ENCODE measurements at regions not wholly inside any gene's neighbourhood (a gene's known extent, or its start where the extent isn't known, plus 50 kb on each side); places are given as distances from the start of the nearest gene placed in this dataset.

DNA sequence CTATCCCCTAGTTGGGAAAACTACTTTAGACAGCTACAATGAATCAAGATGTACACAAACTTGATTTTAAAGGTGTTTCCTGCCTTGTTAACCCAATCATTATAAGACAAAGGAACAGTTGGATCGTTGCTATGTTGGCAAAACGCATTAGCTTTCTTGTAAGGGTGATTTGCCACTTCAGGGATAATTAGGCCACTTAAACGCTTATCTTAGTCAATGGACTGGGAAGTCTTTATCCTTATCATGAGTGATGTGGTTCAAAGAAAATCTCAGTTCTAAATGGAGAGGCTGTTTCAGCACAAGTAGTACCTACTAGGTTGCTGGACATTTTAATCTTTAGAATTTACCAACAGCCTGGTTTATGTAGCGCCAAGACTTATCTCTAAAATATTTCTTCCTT is 406.1 kb upstream of the MEX3C start (continued):
- TF ChIP-seq RAD21 (IDR thresholded peaks at IDR 0.05; ENCODE audit: low read length), result no peak
- TF ChIP-seq CHD2 (IDR thresholded peaks at IDR 0.05; ENCODE audit: low read length, partially characterized antibody), result no peak
- no peak for TF ChIP-seq MXI1 (IDR thresholded peaks at IDR 0.05; ENCODE audit: low read depth, low read length)
- TF ChIP-seq NFIC (IDR thresholded peaks at IDR 0.05; ENCODE audit: borderline replicate concordance), result no peak
- no peak for TF ChIP-seq EZH2phosphoT487 (IDR thresholded peaks at IDR 0.05; ENCODE audit: borderline replicate concordance, low read depth)

DNA sequence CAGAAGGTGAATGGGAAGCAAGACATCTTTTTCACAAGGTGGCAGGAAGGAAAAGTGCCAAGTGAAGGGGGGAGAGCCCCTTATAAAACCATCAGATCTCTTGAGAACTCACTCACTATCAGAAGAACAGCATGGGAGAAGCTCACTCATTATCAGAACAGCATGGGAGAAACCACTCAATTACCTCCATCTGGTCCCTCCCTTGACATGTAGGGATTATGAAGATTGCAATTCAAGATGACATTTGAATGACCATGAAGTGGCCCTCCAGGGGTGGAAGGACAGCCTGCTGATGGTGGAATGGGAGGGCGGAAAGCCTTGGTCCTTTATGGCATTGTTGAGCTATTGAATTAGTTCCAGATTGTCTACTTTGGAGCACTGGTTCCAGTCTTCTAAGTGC is 413.0 kb upstream of the MEX3C start:
- WGBS (ENCODE audit: low lambda C conversion rate), result 64% methylated on average over 1 of the region's 1 CpG
- TF ChIP-seq RXRA (IDR thresholded peaks at IDR 0.05; ENCODE audit: borderline replicate concordance, low read depth) (no peak), MEF2A (IDR thresholded peaks at IDR 0.05; ENCODE audit: borderline replicate concordance, low read depth) (no peak), FOXJ3 (CRISPR knock-in tag; IDR thresholded peaks at IDR 0.05) (no peak), JUND (IDR thresholded peaks at IDR 0.05) (no peak), CHD2 (IDR thresholded peaks at IDR 0.05; ENCODE audit: low read length, partially characterized antibody) (no peak), SMC3 (IDR thresholded peaks at IDR 0.05; ENCODE audit: low read depth, low read length) (no peak), ELF1 (IDR thresholded peaks at IDR 0.05) (no peak), SIN3A (IDR thresholded peaks at IDR 0.05; ENCODE audit: borderline replicate concordance, low read depth, low read length) (no peak), FOSL2 (IDR thresholded peaks at IDR 0.05; ENCODE audit: borderline replicate concordance, low read depth) (no peak)
- TF ChIP-seq, protein P1, sequence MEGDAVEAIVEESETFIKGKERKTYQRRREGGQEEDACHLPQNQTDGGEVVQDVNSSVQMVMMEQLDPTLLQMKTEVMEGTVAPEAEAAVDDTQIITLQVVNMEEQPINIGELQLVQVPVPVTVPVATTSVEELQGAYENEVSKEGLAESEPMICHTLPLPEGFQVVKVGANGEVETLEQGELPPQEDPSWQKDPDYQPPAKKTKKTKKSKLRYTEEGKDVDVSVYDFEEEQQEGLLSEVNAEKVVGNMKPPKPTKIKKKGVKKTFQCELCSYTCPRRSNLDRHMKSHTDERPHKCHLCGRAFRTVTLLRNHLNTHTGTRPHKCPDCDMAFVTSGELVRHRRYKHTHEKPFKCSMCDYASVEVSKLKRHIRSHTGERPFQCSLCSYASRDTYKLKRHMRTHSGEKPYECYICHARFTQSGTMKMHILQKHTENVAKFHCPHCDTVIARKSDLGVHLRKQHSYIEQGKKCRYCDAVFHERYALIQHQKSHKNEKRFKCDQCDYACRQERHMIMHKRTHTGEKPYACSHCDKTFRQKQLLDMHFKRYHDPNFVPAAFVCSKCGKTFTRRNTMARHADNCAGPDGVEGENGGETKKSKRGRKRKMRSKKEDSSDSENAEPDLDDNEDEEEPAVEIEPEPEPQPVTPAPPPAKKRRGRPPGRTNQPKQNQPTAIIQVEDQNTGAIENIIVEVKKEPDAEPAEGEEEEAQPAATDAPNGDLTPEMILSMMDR (IDR thresholded peaks at IDR 0.05), result no peak
- Histone ChIP-seq H2AFZ (ENCODE audit: low read depth) (no peak overlapping the region), H3K36me3 (replicated peaks in 1 of 2; ENCODE audit: control insufficient read depth in 1 of 2, insufficient read depth in 2 of 2, low read length in 1 of 2) (no peaks in the 10 kb centered on the region), H4K20me1 (ENCODE audit: insufficient read depth) (no peaks in the 10 kb centered on the region), H3K4me3 (ENCODE audit: low read depth in 2 of 2, low read length in 1 of 2) (no peak overlapping the region), H3K4me1 (ENCODE audit: control insufficient read depth in 1 of 2, insufficient read depth in 2 of 2, low read depth in 1 of 2, low read length in 1 of 2) (no peaks in the 10 kb centered on the region; a peak in 1 of 4 replicates), H3K27ac (ENCODE audit: low read depth in 2 of 2, low read length in 1 of 2) (no peak overlapping the region), H3K9ac (no peak overlapping the region), H3K4me2 (no peak overlapping the region), H3K27me3 (ENCODE audit: insufficient read depth) (no peaks in the 10 kb centered on the region), H3K9me2 (no peaks in the 10 kb centered on the region), H3F3A (replicated peaks; ENCODE audit: insufficient read depth) (no peaks in the 10 kb centered on the region), H3K9me3 (no peaks in the 10 kb centered on the region), H3K79me2 (ENCODE audit: insufficient read depth) (no peaks in the 10 kb centered on the region)
- no peak for DNase-seq
- ChIA-PET POLR2A (no interaction called here), CTCF (interaction anchor here (1.0 to 4.0 kb wide), 2 partner anchors 10 to 501 kb away, joined by 4 to 24 read pairs; no protein-coding TSS in a partner anchor)

DNA sequence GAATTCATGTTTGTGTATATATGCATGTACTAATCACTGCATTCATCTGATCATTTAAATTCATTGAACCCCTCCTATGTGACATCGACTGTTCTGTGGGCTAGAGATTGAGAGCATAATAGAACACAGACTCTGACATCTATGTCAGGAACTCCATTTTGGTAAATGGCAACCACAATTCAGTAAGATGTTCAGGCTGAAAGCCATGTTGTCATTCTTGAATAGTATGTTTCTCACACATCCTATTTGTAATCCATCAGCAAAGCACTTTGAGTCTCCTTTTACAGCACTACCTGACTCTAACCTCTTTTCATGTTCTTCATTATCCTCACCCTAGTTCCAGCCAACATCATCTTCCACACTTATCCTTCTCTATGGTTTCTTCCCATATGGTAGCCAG is 413.8 kb upstream of the MEX3C start:
- Histone ChIP-seq H3F3A (replicated peaks; ENCODE audit: insufficient read depth) (no peaks in the 10 kb centered on the region), H3K27ac (ENCODE audit: low read depth in 2 of 2, low read length in 1 of 2) (no peak overlapping the region), H3K4me1 (ENCODE audit: control insufficient read depth in 1 of 2, insufficient read depth in 2 of 2, low read depth in 1 of 2, low read length in 1 of 2) (no peaks in the 10 kb centered on the region; a peak in 1 of 4 replicates), H3K79me2 (ENCODE audit: insufficient read depth) (no peaks in the 10 kb centered on the region), H2AFZ (ENCODE audit: low read depth) (no peak overlapping the region), H3K9me3 (no peaks in the 10 kb centered on the region), H3K4me2 (no peak overlapping the region), H3K4me3 (ENCODE audit: low read depth in 2 of 2, low read length in 1 of 2) (no peak overlapping the region), H3K36me3 (replicated peaks in 1 of 2; ENCODE audit: control insufficient read depth in 1 of 2, insufficient read depth in 2 of 2, low read length in 1 of 2) (no peaks in the 10 kb centered on the region), H3K27me3 (ENCODE audit: insufficient read depth) (no peaks in the 10 kb centered on the region), H4K20me1 (ENCODE audit: insufficient read depth) (no peaks in the 10 kb centered on the region), H3K9ac (no peak overlapping the region), H3K9me2 (no peaks in the 10 kb centered on the region)
- TF ChIP-seq TEAD4 (IDR thresholded peaks at IDR 0.05; ENCODE audit: borderline replicate concordance, insufficient read depth) (no peak), MXI1 (IDR thresholded peaks at IDR 0.05; ENCODE audit: low read depth, low read length) (no peak), ELF1 (IDR thresholded peaks at IDR 0.05) (no peak), SIN3A (IDR thresholded peaks at IDR 0.05; ENCODE audit: borderline replicate concordance, low read depth, low read length) (no peak)
- DNase-seq, result no peak
- POLR2A ChIA-PET, result no interaction called here
- WGBS (ENCODE audit: low lambda C conversion rate), result 36% methylated on average over 1 of the region's 1 CpG
- CTCF ChIA-PET, result interaction anchor here (1.0 to 4.0 kb wide), 2 partner anchors 9 to 501 kb away, joined by 4 to 24 read pairs; no protein-coding TSS in a partner anchor

Measured in SK-N-SH (cell line).